IMR-90 (cell line): ENCODE measurements at regions not wholly inside any gene's neighbourhood (a gene's known extent, or its start where the extent isn't known, plus 50 kb on each side); places are given as distances from the start of the nearest gene placed in this dataset.

ENCODE experiments used
- ATAC-seq: fragments of 200-7000 bp; cut with Tn5 transposase; 2 replicates; pipeline ENCODE4 v1.9.1; 2020; ENCODE audit warnings: low read depth, mild to moderate bottlenecking, moderate library complexity
- BruUV-seq: library from RNA; stranded (reverse); fragments of 400-500 nt; replicated peaks from 2 replicates; lab custom pipeline; 2021; lab: Mats Ljungman, UMichigan
- CTCF ChIA-PET: fragments of 300-600 bp; formaldehyde crosslinking; extraction: SDS; loops from one replicate; lab custom pipeline; 2021; ENCODE audit warnings: antibody characterized with exemption; lab: Yijun Ruan, JAX
- POLR2A ChIA-PET: fragments of 300-600 bp; sonication (Branson Sonifier 250); formaldehyde crosslinking; loops from one replicate; lab custom pipeline; 2022; ENCODE audit warnings: antibody characterized with exemption; ENCODE audit not compliant: unreplicated experiment; lab: Charles Lee
- DNase-seq: peaks from one replicate; pipeline ENCODE4 v3.0.0; 2013
- H2AFZ ChIP-seq: replicated peaks from 2 replicates; pipeline ENCODE3; 2013; ENCODE audit warnings: low read length, mild to moderate bottlenecking; ENCODE audit not compliant: poor library complexity
- H2AK5ac ChIP-seq: 2 replicates; pipeline ENCODE4 v1.6.1; 2013; ENCODE audit warnings: low read depth, low read length, inconsistent platforms
- H2AK9ac ChIP-seq: replicated peaks from 2 replicates; pipeline ENCODE3; 2013; ENCODE audit warnings: mild to moderate bottlenecking, low read depth, low read length, moderate library complexity; ENCODE audit not compliant: poor library complexity
- H2BK120ac ChIP-seq: 2 replicates; pipeline ENCODE4 v1.6.1; 2013; ENCODE audit warnings: low read depth, low read length, inconsistent platforms
- H2BK15ac ChIP-seq: 3 replicates; pipeline ENCODE4 v1.6.1; 2013; ENCODE audit warnings: low read depth, low read length, inconsistent platforms
- H2BK20ac ChIP-seq: 2 replicates; pipeline ENCODE4 v1.6.1; 2013; ENCODE audit warnings: low read depth, mild to moderate bottlenecking, inconsistent platforms, low read length, moderate library complexity
- H2BK5ac ChIP-seq: 2 replicates; pipeline ENCODE4 v1.6.1; 2013; ENCODE audit warnings: mild to moderate bottlenecking, low read depth, low read length, inconsistent platforms; ENCODE audit not compliant: poor library complexity, severe bottlenecking
- H3K14ac ChIP-seq: replicated peaks from 2 replicates; pipeline ENCODE4 v1.6.1; 2013; ENCODE audit warnings: low read depth, low read length, inconsistent platforms
- H3K18ac ChIP-seq: 2 replicates; pipeline ENCODE4 v1.6.1; 2013; ENCODE audit warnings: low read depth, low read length, control low read depth
- H3K23ac ChIP-seq: 2 replicates; pipeline ENCODE4 v1.6.1; 2013; ENCODE audit warnings: low read depth, low read length, inconsistent platforms
- H3K27ac ChIP-seq: 2 replicates; pipeline ENCODE4 v1.5.1; 2013; ENCODE audit warnings: mild to moderate bottlenecking, control low read depth, low read length; ENCODE audit not compliant: insufficient read depth
- H3K27me3 ChIP-seq: 2 replicates; pipeline ENCODE4 v1.6.1; 2013; ENCODE audit warnings: low read length; ENCODE audit not compliant: control insufficient read depth, insufficient read depth
- H3K36me3 ChIP-seq: 2 replicates; pipeline ENCODE4 v1.6.1; 2013; ENCODE audit warnings: low read length, mixed read lengths; ENCODE audit not compliant: control insufficient read depth, insufficient read depth
- H3K4ac ChIP-seq: 2 replicates; pipeline ENCODE4 v1.6.1; 2013; ENCODE audit warnings: low read depth, low read length, inconsistent platforms
- H3K4me1 ChIP-seq: 2 replicates; pipeline ENCODE4 v1.6.1; 2013; ENCODE audit warnings: low read length, mixed read lengths; ENCODE audit not compliant: control insufficient read depth, insufficient read depth
- H3K4me2 ChIP-seq: 2 replicates; pipeline ENCODE4 v1.6.1; 2013; ENCODE audit warnings: low read depth, mild to moderate bottlenecking, control low read depth, low read length, moderate library complexity
- H3K4me3 ChIP-seq: 2 replicates; pipeline ENCODE4 v1.5.1; 2013; ENCODE audit warnings: low read depth, mild to moderate bottlenecking, control low read depth, low read length, moderate library complexity; ENCODE audit not compliant: insufficient read depth
- H3K56ac ChIP-seq: 2 replicates; pipeline ENCODE4 v1.6.1; 2013; ENCODE audit warnings: low read length, inconsistent platforms; ENCODE audit not compliant: insufficient read depth; ENCODE audit errors: extremely low read depth
- H3K79me1 ChIP-seq, 2 experiments: 2 replicates each; pipeline ENCODE4 v1.6.1; 2013; ENCODE audit warnings: low read length in 2 of 2, inconsistent platforms in 1 of 2, low read depth in 1 of 2
- H3K9ac ChIP-seq: 2 replicates; pipeline ENCODE4 v1.6.1; 2013; ENCODE audit warnings: low read depth, low read length, control low read depth
- H3K9me1 ChIP-seq: 2 replicates; pipeline ENCODE4 v1.6.1; 2013; ENCODE audit warnings: low read length, inconsistent platforms; ENCODE audit not compliant: insufficient read depth
- H3K9me3 ChIP-seq: 2 replicates; pipeline ENCODE4 v1.6.1; 2013; ENCODE audit warnings: low read length; ENCODE audit not compliant: control insufficient read depth, insufficient read depth
- H4K20me1 ChIP-seq: 2 replicates; pipeline ENCODE4 v1.6.1; 2013; ENCODE audit warnings: low read length, inconsistent platforms; ENCODE audit not compliant: insufficient read depth
- H4K5ac ChIP-seq: 2 replicates; pipeline ENCODE4 v1.6.1; 2013; ENCODE audit warnings: mild to moderate bottlenecking, low read depth, low read length, control low read depth
- H4K8ac ChIP-seq, 2 experiments: 2 replicates each; pipeline ENCODE4 v1.6.1; 2013; ENCODE audit warnings: low read depth in 2 of 2, low read length in 2 of 2, control low read depth in 1 of 2, inconsistent platforms in 1 of 2
- H4K91ac ChIP-seq: 2 replicates; pipeline ENCODE4 v1.6.1; 2013; ENCODE audit warnings: low read depth, low read length, inconsistent platforms; ENCODE audit not compliant: insufficient read depth
- BHLHE40 ChIP-seq: fragments of 150-350 bp; IDR thresholded peaks from 2 replicates; pipeline ENCODE4 v1.6.1; 2016; ENCODE audit warnings: mild to moderate bottlenecking, low read depth, low read length
- CEBPB ChIP-seq: IDR thresholded peaks from 2 replicates; pipeline ENCODE4 v1.6.1; 2012; ENCODE audit warnings: low read depth, low read length, improper control_type of control experiment
- CHD1 ChIP-seq: IDR thresholded peaks from 2 replicates; pipeline ENCODE4 v1.6.1; 2012; ENCODE audit warnings: low read depth, low read length, improper control_type of control experiment
- CTCF ChIP-seq: conservative IDR thresholded peaks from 2 replicates; pipeline ENCODE4 v1.5.1; 2012; ENCODE audit warnings: mild to moderate bottlenecking, low read depth, low read length, improper control_type of control experiment
- ELK1 ChIP-seq: fragments of 150-350 bp; IDR thresholded peaks from 2 replicates; pipeline ENCODE4 v1.6.1; 2016; ENCODE audit warnings: low read depth, mild to moderate bottlenecking, low read length, moderate library complexity, borderline replicate concordance
- FOS ChIP-seq: fragments of 150-350 bp; IDR thresholded peaks from 2 replicates; pipeline ENCODE4 v1.6.1; 2016; ENCODE audit warnings: low read depth, low read length
- MAFK ChIP-seq: IDR thresholded peaks from 2 replicates; pipeline ENCODE4 v1.6.1; 2012; ENCODE audit warnings: low read depth, low read length, improper control_type of control experiment
- MAZ ChIP-seq: IDR thresholded peaks from 2 replicates; pipeline ENCODE4 v1.6.1; 2012; ENCODE audit warnings: low read depth, mild to moderate bottlenecking, low read length, improper control_type of control experiment, moderate library complexity, borderline replicate concordance
- MXI1 ChIP-seq: IDR thresholded peaks from 2 replicates; pipeline ENCODE4 v1.6.1; 2012; ENCODE audit warnings: low read depth, mild to moderate bottlenecking, low read length, moderate library complexity, borderline replicate concordance
- NFE2L2 ChIP-seq: fragments of 150-350 bp; IDR thresholded peaks from 2 replicates; pipeline ENCODE4 v1.6.1; 2016; ENCODE audit warnings: low read depth, mild to moderate bottlenecking, low read length
- POLR2A ChIP-seq: IDR thresholded peaks from 2 replicates; pipeline ENCODE4 v1.6.1; 2012; ENCODE audit warnings: mild to moderate bottlenecking, low read depth, low read length
- RAD21 ChIP-seq: IDR thresholded peaks from 2 replicates; pipeline ENCODE4 v1.6.1; 2012; ENCODE audit warnings: low read length, improper control_type of control experiment
- RCOR1 ChIP-seq: IDR thresholded peaks from 2 replicates; pipeline ENCODE4 v1.6.1; 2012; ENCODE audit warnings: mild to moderate bottlenecking, low read length, improper control_type of control experiment; ENCODE audit not compliant: insufficient replicate concordance
- RFX5 ChIP-seq: IDR thresholded peaks from 2 replicates; pipeline ENCODE4 v1.8.0; 2012; ENCODE audit warnings: low read depth, mild to moderate bottlenecking, low read length, moderate library complexity
- SMC3 ChIP-seq: fragments of 150-350 bp; IDR thresholded peaks from 2 replicates; pipeline ENCODE4 v1.6.1; 2016; ENCODE audit warnings: low read depth, mild to moderate bottlenecking, antibody characterized with exemption, low read length, moderate library complexity
- USF2 ChIP-seq: fragments of 150-350 bp; IDR thresholded peaks from 2 replicates; pipeline ENCODE4 v1.6.1; 2017; ENCODE audit warnings: mild to moderate bottlenecking, antibody characterized with exemption, low read length, low read depth
- WGBS, 2 experiments: methylation state at CpG; one replicate each; pipeline versions ENCODE4 v1.1.5 to v1.1.7; 2013; ENCODE audit warnings: missing lambda C conversion rate in 2 of 2; ENCODE audit not compliant: insufficient read length in 1 of 2; ENCODE audit errors: extremely low coverage in 2 of 2; 5-methylcytosine and 5-hydroxymethylcytosine counted together
- dilution Hi-C: fragments of 300-500 bp; cut with HindIII; formaldehyde crosslinking; loops from one replicate; pipeline ENCODE4 v1.14.3; 2018; ENCODE audit warnings: low sequenced_read_pairs; ENCODE audit not compliant: unreplicated experiment
- in situ Hi-C: fragments of 300-500 bp; cut with MboI; formaldehyde crosslinking; loops from 3 replicates; pipeline ENCODE4 v1.14.3; 2019; ENCODE audit warnings: low sequenced_read_pairs, inconsistent platforms, mixed read lengths
- intact Hi-C: fragments of 100-400 bp; cut with micrococcal nuclease; formaldehyde crosslinking; loops from 2 replicates; pipeline ENCODE4 v1.10.0; 2022

- Histone ChIP-seq H3K27ac (no peak overlapping the region), H2BK15ac (no peak overlapping the region), H3K9me1 (no peaks in the 10 kb centered on the region), H4K8ac (no peak overlapping the region), H3K18ac (no peak overlapping the region), H3K4me3 (no peak overlapping the region), H2BK20ac (no peak overlapping the region), H2AFZ (no peak overlapping the region), H3K9me3 (peaks cover 5% of the 10 kb centered on the region), H3K4me1 (no peaks in the 10 kb centered on the region), H2AK9ac (no peak overlapping the region), H2BK5ac (no peak overlapping the region), H2BK120ac (no peak overlapping the region), H3K4ac (no peak overlapping the region), H4K5ac (no peak overlapping the region), H3K14ac (no peak overlapping the region), H3K27me3 (no peaks in the 10 kb centered on the region), H3K23ac (no peak overlapping the region), H3K36me3 (no peaks in the 10 kb centered on the region), H4K20me1 (no peaks in the 10 kb centered on the region), H3K79me1 (no peaks in the 10 kb centered on the region), H3K4me2 (no peak overlapping the region), H2AK5ac (no peak overlapping the region), H3K56ac (no peak overlapping the region), H4K91ac (no peak overlapping the region), H3K9ac (no peak overlapping the region)
- TF ChIP-seq SMC3, result no peak
- TF ChIP-seq MAZ, result no peak
- TF ChIP-seq FOS, result no peak
- no peak for TF ChIP-seq CHD1
- TF ChIP-seq NFE2L2, result no peak
- no peak for TF ChIP-seq MXI1
- TF ChIP-seq USF2, result no peak
- TF ChIP-seq RCOR1, result no peak
- TF ChIP-seq RFX5, result no peak
- no peak for TF ChIP-seq ELK1
- TF ChIP-seq RAD21, result no peak
- no peak for TF ChIP-seq POLR2A
- no peak for TF ChIP-seq MAFK
- TF ChIP-seq CEBPB, result no peak
- no peak for TF ChIP-seq BHLHE40
- TF ChIP-seq CTCF, result no peak
- ChIA-PET POLR2A (no interaction called here), CTCF (no interaction called here)
- in situ Hi-C loops, result no loop called here
- DNase-seq, result no peak
- dilution Hi-C loops, result no loop called here
- intact Hi-C loops, result no loop called here
- no TSS peak for BruUV-seq
- no CpG with 5 or more reads among the region's 2 CpGs for WGBS, 2 experiments
- no peak for ATAC-seq
These were observed 141.0 kb downstream of the OTOL1 start for GRCh38 chr3:161637559-161637958.
